ENCODE measurements at regions not wholly inside any gene's neighbourhood (a gene's known extent, or its start where the extent isn't known, plus 50 kb on each side); places are given as distances from the start of the nearest gene placed in this dataset.
"Not testable (repeated sequence)": the region's sequence is repeated elsewhere in the genome, so short reads cannot be mapped to it uniquely, and the experiment has no call there.

GRCh38 chr14:97077687-97078086 lies 280.5 kb downstream of the VRK1 start:
- DNase-seq = no peak

GRCh38 chr14:97080991-97081390 lies 283.8 kb downstream of the VRK1 start:
- no peak for DNase-seq

GRCh38 chr14:97095269-97095668 lies 298.1 kb downstream of the VRK1 start:
- no peak for DNase-seq

GRCh38 chr14:97097296-97097695 lies 300.1 kb downstream of the VRK1 start:
- DNase-seq = no peak

GRCh38 chr14:97100306-97100705 lies 303.1 kb downstream of the VRK1 start:
- DNase-seq = no peak

- DNase-seq = no peak
These were observed 304.4 kb downstream of the VRK1 start for GRCh38 chr14:97101561-97101960.

GRCh38 chr14:97104029-97104428 lies 306.8 kb downstream of the VRK1 start:
- no peak for DNase-seq

GRCh38 chr14:97106166-97106565 lies 309.0 kb downstream of the VRK1 start:
- no peak for DNase-seq

- DNase-seq = no peak
These were observed 309.4 kb downstream of the VRK1 start for GRCh38 chr14:97106609-97107008.

GRCh38 chr14:97107080-97107479 lies 309.9 kb downstream of the VRK1 start:
- DNase-seq = no peak

GRCh38 chr14:97107760-97108159 lies 310.6 kb downstream of the VRK1 start:
- no peak for DNase-seq

- no peak for DNase-seq
These were observed 312.1 kb downstream of the VRK1 start for GRCh38 chr14:97109234-97109633.

GRCh38 chr14:97113339-97113738 lies 316.2 kb downstream of the VRK1 start:
- no peak for DNase-seq

GRCh38 chr14:97116546-97116945 lies 319.4 kb downstream of the VRK1 start:
- DNase-seq = no peak

- no peak for DNase-seq
These were observed 320.5 kb downstream of the VRK1 start for GRCh38 chr14:97117693-97118092.

GRCh38 chr14:97120204-97120603 lies 323.0 kb downstream of the VRK1 start:
- no peak for DNase-seq

- no peak for DNase-seq
These were observed 323.4 kb downstream of the VRK1 start for GRCh38 chr14:97120611-97121031.

- no peak for DNase-seq
These were observed 332.5 kb downstream of the VRK1 start for GRCh38 chr14:97129639-97130038.

- not testable (repeated sequence) for DNase-seq
These were observed 338.7 kb downstream of the VRK1 start for GRCh38 chr14:97135847-97136246.

GRCh38 chr14:97137705-97138104 lies 340.5 kb downstream of the VRK1 start:
- DNase-seq = no peak

GRCh38 chr14:97138801-97139200 lies 341.6 kb downstream of the VRK1 start:
- no peak for DNase-seq

GRCh38 chr14:97143011-97143410 lies 345.8 kb downstream of the VRK1 start:
- DNase-seq = no peak

GRCh38 chr14:97143456-97143855 lies 346.3 kb downstream of the VRK1 start:
- DNase-seq = no peak

- not testable (repeated sequence) for DNase-seq
These were observed 350.8 kb downstream of the VRK1 start for GRCh38 chr14:97148021-97148420.

- DNase-seq = no peak
These were observed 352.6 kb downstream of the VRK1 start for GRCh38 chr14:97149775-97150174.

GRCh38 chr14:97153527-97153926 lies 356.3 kb downstream of the VRK1 start:
- no peak for DNase-seq
